Naive thymus-derived CD4-positive, alpha-beta T cell (primary cell): ENCODE measurements at regions not wholly inside any gene's neighbourhood (a gene's known extent, or its start where the extent isn't known, plus 50 kb on each side); places are given as distances from the start of the nearest gene placed in this dataset.

Source experiments
- ATAC-seq: fragments of 150-1000 bp; cut with Tn5 transposase; 2 replicates; pipeline ENCODE4 v1.10.0; 2021; ENCODE audit warnings: mild to moderate bottlenecking, moderate library complexity
- CTCF ChIA-PET: fragments of 350-600 bp; sonication (Branson Sonifier 250); formaldehyde crosslinking; loops from one replicate; lab custom pipeline; 2021; ENCODE audit warnings: antibody characterized with exemption; lab: Charles Lee
- POLR2A ChIA-PET: fragments of 350-600 bp; sonication (Branson Sonifier 250); formaldehyde crosslinking; loops from one replicate; lab custom pipeline; 2021; ENCODE audit warnings: antibody characterized with exemption, inconsistent platforms; lab: Charles Lee
- DNase-seq, 9 donors: peaks; one replicate each; pipeline versions ENCODE4 v3.0.0 to v3.0.0-alpha.2; 2020 to 2022; ENCODE audit warnings: mixed read lengths in 1 of 9
- H3K27ac ChIP-seq: one replicate; pipeline ENCODE4 v1.7.0; 2013; ENCODE audit warnings: mild to moderate bottlenecking, low read depth, low read length, moderate library complexity
- H3K27me3 ChIP-seq, 2 donors: one replicate each; pipeline ENCODE4 v1.7.0; 2013; ENCODE audit warnings: low read length in 2 of 2, mild to moderate bottlenecking in 2 of 2, moderate library complexity in 2 of 2; ENCODE audit not compliant: control insufficient read depth in 2 of 2, insufficient read depth in 2 of 2
- H3K36me3 ChIP-seq, 3 experiments: 1 replicate in 2 of 3; 2 replicates in 1 of 3; pipeline ENCODE4 v1.7.0; 2013; ENCODE audit warnings: low read length in 3 of 3, mild to moderate bottlenecking in 3 of 3, moderate library complexity in 1 of 3; ENCODE audit not compliant: insufficient read depth in 3 of 3, control insufficient read depth in 2 of 3
- H3K4me1 ChIP-seq, 2 donors: one replicate each; pipeline ENCODE4 v1.7.0; 2013; ENCODE audit warnings: low read length in 2 of 2, mild to moderate bottlenecking in 2 of 2, moderate library complexity in 1 of 2; ENCODE audit not compliant: control insufficient read depth in 2 of 2, insufficient read depth in 2 of 2
- H3K4me3 ChIP-seq: 2 replicates; pipeline ENCODE4 v1.7.0; 2013; ENCODE audit warnings: mild to moderate bottlenecking, low read length
- H3K9me3 ChIP-seq, 3 experiments: 1 replicate in 2 of 3; 2 replicates in 1 of 3; pipeline ENCODE4 v1.7.0; 2013; ENCODE audit warnings: low read length in 3 of 3; ENCODE audit not compliant: control insufficient read depth in 2 of 3
- H3K27ac Mint-ChIP-seq, 9 donors: one replicate each; pipeline ENCODE4 v1.8.0; 2020 to 2022; ENCODE audit warnings: mixed read lengths in 9 of 9, mild to moderate bottlenecking in 8 of 9, moderate library complexity in 5 of 9, inconsistent platforms in 2 of 9
- H3K27me3 Mint-ChIP-seq, 5 donors: one replicate each; pipeline ENCODE4 v1.8.0; 2021 to 2022; ENCODE audit warnings: mixed read lengths in 5 of 5, mild to moderate bottlenecking in 1 of 5
- H3K36me3 Mint-ChIP-seq, 5 donors: one replicate each; pipeline ENCODE4 v1.8.0; 2020 to 2022; ENCODE audit warnings: mixed read lengths in 5 of 5, mild to moderate bottlenecking in 3 of 5, inconsistent platforms in 1 of 5
- H3K4me1 Mint-ChIP-seq, 7 donors: one replicate each; pipeline ENCODE4 v1.8.0; 2020 to 2022; ENCODE audit warnings: mixed read lengths in 7 of 7, mild to moderate bottlenecking in 3 of 7, inconsistent platforms in 1 of 7
- H3K4me3 Mint-ChIP-seq, 10 donors: one replicate each; pipeline ENCODE4 v1.8.0; 2020 to 2022; ENCODE audit warnings: mild to moderate bottlenecking in 10 of 10, mixed read lengths in 10 of 10, moderate library complexity in 6 of 10, inconsistent platforms in 2 of 10
- H3K9me3 Mint-ChIP-seq, 11 donors: one replicate each; pipeline ENCODE4 v1.8.0; 2020 to 2022; ENCODE audit warnings: mixed read lengths in 11 of 11, mild to moderate bottlenecking in 4 of 11, inconsistent platforms in 1 of 11, moderate library complexity in 1 of 11
- intact Hi-C, 2 donors: fragments of 100-400 bp; cut with micrococcal nuclease; formaldehyde crosslinking; loops; one replicate each; pipeline ENCODE4 v1.15.1; 2023

DNA sequence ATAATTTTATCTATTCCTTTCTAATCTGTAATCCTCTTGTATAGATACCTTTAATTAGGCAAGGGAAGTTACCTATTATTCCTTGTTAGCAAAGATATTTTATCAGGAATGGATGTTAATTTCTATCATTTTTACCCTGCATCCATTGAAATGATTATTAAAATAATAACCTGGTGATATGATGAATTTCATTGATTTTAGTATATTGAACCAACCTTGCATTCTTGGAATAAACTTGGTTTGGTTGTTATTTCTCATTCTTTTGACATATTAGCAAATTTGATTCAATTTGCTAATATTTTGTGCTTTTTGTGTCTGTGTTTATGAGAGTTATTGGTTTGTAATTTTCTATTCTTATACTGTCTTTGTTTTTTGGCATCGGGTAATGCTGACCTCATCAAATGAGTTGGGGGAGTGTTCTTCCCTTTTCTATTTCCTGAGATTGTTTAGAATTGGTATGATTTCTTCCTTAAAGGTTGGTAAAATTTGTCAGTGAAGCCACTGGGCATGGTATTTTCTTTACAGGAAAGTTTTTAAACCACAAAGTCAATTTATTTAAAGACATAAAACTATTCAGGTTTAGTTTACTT, 250.4 kb upstream of the PMFBP1 start:
- ChIA-PET POLR2A (no interaction called here), CTCF (no interaction called here)
- no peaks in the 10 kb centered on the region for H3K27me3 ChIP-seq
- Mint-ChIP-seq H3K4me3 (no peak overlapping the region), H3K4me1 (no peaks in the 10 kb centered on the region), H3K9me3 (peaks cover 0 to 34% (median 12%) of the 10 kb centered on the region in 11 donors), H3K27ac (no peak overlapping the region), H3K27me3 (no peaks in the 10 kb centered on the region), H3K36me3 (peaks cover 0 to 14% (median 10%) of the 10 kb centered on the region in 5 donors)
- H3K4me1 ChIP-seq, result no peaks in the 10 kb centered on the region
- intact Hi-C loops, result no loop called here
- no peak overlapping the region for H3K27ac ChIP-seq
- H3K36me3 ChIP-seq, result no peaks in the 10 kb centered on the region
- ATAC-seq (no peak), DNase-seq (no peak)
- no peak overlapping the region for H3K4me3 ChIP-seq
- peaks cover 0 to 6% (median 0%) of the 10 kb centered on the region in 3 experiments for H3K9me3 ChIP-seq

GRCh38 chr16:72419638-72420037, 247.7 kb upstream of the PMFBP1 start:
- Histone ChIP-seq H3K4me3 (no peak overlapping the region), H3K36me3 (no peaks in the 10 kb centered on the region), H3K27me3 (no peaks in the 10 kb centered on the region), H3K4me1 (no peaks in the 10 kb centered on the region), H3K27ac (no peak overlapping the region), H3K9me3 (peaks cover 0 to 6% (median 0%) of the 10 kb centered on the region in 3 experiments)
- POLR2A ChIA-PET, result no interaction called here
- Mint-ChIP-seq H3K27me3 (no peaks in the 10 kb centered on the region), H3K27ac (no peak overlapping the region), H3K4me3 (no peak overlapping the region), H3K9me3 (peaks cover 0 to 30% (median 14%) of the 10 kb centered on the region in 11 donors), H3K4me1 (no peaks in the 10 kb centered on the region), H3K36me3 (peaks cover 0 to 10% (median 6%) of the 10 kb centered on the region in 5 donors)
- intact Hi-C loops, result no loop called here
- CTCF ChIA-PET, result no interaction called here
- DNase-seq (no peak), ATAC-seq (no peak)

- ChIA-PET POLR2A (no interaction called here), CTCF (no interaction called here)
- H3K27ac ChIP-seq, result no peak overlapping the region
- H3K4me1 Mint-ChIP-seq, result no peaks in the 10 kb centered on the region
- intact Hi-C loops, result no loop called here
- ATAC-seq (no peak), DNase-seq (no peak)
- no peak overlapping the region for H3K4me3 ChIP-seq
- H3K4me3 Mint-ChIP-seq, result no peak overlapping the region
- no peak overlapping the region for H3K27ac Mint-ChIP-seq
- H3K27me3 ChIP-seq, result no peaks in the 10 kb centered on the region
- H3K36me3 ChIP-seq, result no peaks in the 10 kb centered on the region
- H3K4me1 ChIP-seq, result no peaks in the 10 kb centered on the region
- peaks cover 0 to 5% (median 1%) of the 10 kb centered on the region in 11 donors for H3K9me3 Mint-ChIP-seq
- H3K9me3 ChIP-seq, result no peaks in the 10 kb centered on the region
- H3K36me3 Mint-ChIP-seq, result no peaks in the 10 kb centered on the region
- H3K27me3 Mint-ChIP-seq, result peaks cover 0 to 2% (median 0%) of the 10 kb centered on the region in 5 donors
These were observed 243.4 kb upstream of the PMFBP1 start for GRCh38 chr16:72415379-72415778.

DNA sequence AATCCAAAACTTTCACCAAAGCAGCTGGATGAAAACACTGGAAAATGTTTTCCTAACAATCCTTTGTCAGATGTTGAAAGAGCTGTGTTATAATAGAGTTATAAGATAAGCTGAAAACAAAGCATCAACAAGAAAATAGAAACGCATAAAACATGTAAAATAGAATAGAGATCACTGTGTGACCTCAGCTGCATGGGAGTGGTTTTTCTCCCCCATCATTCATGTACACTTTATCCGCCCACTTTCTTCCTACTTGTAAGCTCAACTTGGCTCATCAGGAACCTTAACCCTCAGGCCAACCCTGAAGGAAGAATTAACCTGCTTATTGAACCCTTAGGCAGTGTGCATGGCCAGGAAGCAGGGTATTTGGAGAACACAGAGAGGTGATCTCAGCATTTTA, 238.5 kb upstream of the PMFBP1 start:
- Histone ChIP-seq H3K4me1 (no peaks in the 10 kb centered on the region), H3K27me3 (no peaks in the 10 kb centered on the region), H3K27ac (no peak overlapping the region), H3K4me3 (no peak overlapping the region), H3K9me3 (no peaks in the 10 kb centered on the region), H3K36me3 (no peaks in the 10 kb centered on the region)
- no peak overlapping the region for H3K4me3 Mint-ChIP-seq
- DNase-seq (no peak), ATAC-seq (no peak)
- H3K4me1 Mint-ChIP-seq, result no peaks in the 10 kb centered on the region
- no peak overlapping the region for H3K27ac Mint-ChIP-seq
- H3K9me3 Mint-ChIP-seq, result peaks cover 0 to 5% (median 0%) of the 10 kb centered on the region in 11 donors
- ChIA-PET CTCF (no interaction called here), POLR2A (no interaction called here)
- H3K36me3 Mint-ChIP-seq, result no peaks in the 10 kb centered on the region
- intact Hi-C loops, result no loop called here
- H3K27me3 Mint-ChIP-seq, result peaks cover 0 to 2% (median 0%) of the 10 kb centered on the region in 5 donors

GRCh38 chr16:72409423-72409822, 237.5 kb upstream of the PMFBP1 start:
- no peak overlapping the region for H3K4me3 ChIP-seq
- ChIA-PET POLR2A (no interaction called here), CTCF (no interaction called here)
- no peaks in the 10 kb centered on the region for H3K36me3 ChIP-seq
- H3K27me3 ChIP-seq, result no peaks in the 10 kb centered on the region
- DNase-seq (no peak), ATAC-seq (no peak)
- no peak overlapping the region for H3K4me3 Mint-ChIP-seq
- H3K27ac ChIP-seq, result no peak overlapping the region
- H3K36me3 Mint-ChIP-seq, result no peaks in the 10 kb centered on the region
- peaks cover 0 to 5% (median 0%) of the 10 kb centered on the region in 11 donors for H3K9me3 Mint-ChIP-seq
- no peaks in the 10 kb centered on the region for H3K9me3 ChIP-seq
- H3K4me1 ChIP-seq, result no peaks in the 10 kb centered on the region
- H3K27ac Mint-ChIP-seq, result no peak overlapping the region
- H3K4me1 Mint-ChIP-seq, result no peaks in the 10 kb centered on the region
- intact Hi-C loops, result loop anchor here in 1 of 2 donors (10.0 kb wide), 1 partner anchor 1545 kb away; no protein-coding TSS in a partner anchor
- H3K27me3 Mint-ChIP-seq, result peaks cover 0 to 4% (median 0%) of the 10 kb centered on the region in 5 donors

DNA sequence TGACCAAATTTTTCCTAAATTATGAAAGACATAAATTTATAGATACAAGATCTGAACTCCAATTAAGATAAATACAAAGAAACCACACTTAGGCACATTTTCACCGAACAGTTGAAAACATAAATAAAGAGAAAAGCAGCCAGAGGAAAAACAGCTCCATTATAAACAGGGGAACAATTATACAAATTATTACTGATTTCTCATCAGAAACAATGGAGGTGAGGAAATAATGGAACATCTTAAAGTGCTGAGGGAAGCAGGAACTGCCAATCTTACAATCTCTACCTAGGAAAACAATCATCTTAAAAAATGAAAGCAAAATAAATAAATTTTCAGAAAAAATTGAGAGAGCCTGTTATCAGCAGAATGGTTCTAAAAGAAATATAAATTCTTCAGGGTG, 234.4 kb upstream of the PMFBP1 start:
- Mint-ChIP-seq H3K4me3 (no peak overlapping the region), H3K9me3 (peaks cover 0 to 5% (median 0%) of the 10 kb centered on the region in 11 donors), H3K36me3 (no peaks in the 10 kb centered on the region), H3K4me1 (no peaks in the 10 kb centered on the region), H3K27ac (no peak overlapping the region), H3K27me3 (peaks cover 0 to 4% (median 0%) of the 10 kb centered on the region in 5 donors)
- Histone ChIP-seq H3K27me3 (no peaks in the 10 kb centered on the region), H3K9me3 (no peaks in the 10 kb centered on the region), H3K4me3 (no peak overlapping the region), H3K4me1 (no peaks in the 10 kb centered on the region), H3K36me3 (no peaks in the 10 kb centered on the region), H3K27ac (no peak overlapping the region)
- ATAC-seq (no peak), DNase-seq (no peak)
- ChIA-PET POLR2A (no interaction called here), CTCF (no interaction called here)
- intact Hi-C loops, result loop anchor here in 1 of 2 donors (10.0 kb wide), 1 partner anchor 1548 kb away; no protein-coding TSS in a partner anchor

- Mint-ChIP-seq H3K4me1 (no peaks in the 10 kb centered on the region), H3K27me3 (peaks cover 0 to 4% (median 0%) of the 10 kb centered on the region in 5 donors), H3K27ac (no peak overlapping the region), H3K36me3 (no peaks in the 10 kb centered on the region), H3K9me3 (peaks cover 0 to 5% (median 0%) of the 10 kb centered on the region in 11 donors), H3K4me3 (no peak overlapping the region)
- ChIA-PET CTCF (interaction anchor here (0.6 kb wide), 1 partner anchor 207 kb away, joined by 3 read pairs; no protein-coding TSS in a partner anchor), POLR2A (no interaction called here)
- H3K27ac ChIP-seq, result no peak overlapping the region
- ATAC-seq (no peak), DNase-seq (no peak)
- H3K4me3 ChIP-seq, result no peak overlapping the region
- intact Hi-C loops, result loop anchor here in 1 of 2 donors (10.0 kb wide), 1 partner anchor 1551 kb away; no protein-coding TSS in a partner anchor
- H3K9me3 ChIP-seq, result no peaks in the 10 kb centered on the region
- H3K36me3 ChIP-seq, result no peaks in the 10 kb centered on the region
- H3K4me1 ChIP-seq, result no peaks in the 10 kb centered on the region
- no peaks in the 10 kb centered on the region for H3K27me3 ChIP-seq
These were observed 232.3 kb upstream of the PMFBP1 start for GRCh38 chr16:72404299-72404698.
